ENCODE measurements at regions not wholly inside any gene's neighbourhood (a gene's known extent, or its start where the extent isn't known, plus 50 kb on each side); places are given as distances from the start of the nearest gene placed in this dataset.

GRCh38 chr7:32289651-32290414 is 200.3 kb downstream of the LSM5 start:
- Histone ChIP-seq H3K36me3 (no peaks in the 10 kb centered on the region), H3K9me3 (no peaks in the 10 kb centered on the region), H3K4me1 (no peaks in the 10 kb centered on the region), H3K27ac (no peak overlapping the region), H3K4me3 (no peak overlapping the region), H3K27me3 (no peaks in the 10 kb centered on the region)
- no peak for DNase-seq (ENCODE audit: low spot score in 2 of 2)
- TF ChIP-seq POLR2A (IDR thresholded peaks at IDR 0.05) (no peak), CTCF (IDR thresholded peaks at IDR 0.05) (no peak), POLR2AphosphoS5 (IDR thresholded peaks at IDR 0.05) (no peak), EP300 (IDR thresholded peaks at IDR 0.05) (no peak)
- 69% methylated on average over 2 of the region's 5 CpGs for WGBS

- TF ChIP-seq POLR2A (IDR thresholded peaks at IDR 0.05) (no peak), POLR2AphosphoS5 (IDR thresholded peaks at IDR 0.05) (no peak)
- H3K4me3 ChIP-seq = no peak overlapping the region
- H3K36me3 ChIP-seq = no peaks in the 10 kb centered on the region
- no peaks in the 10 kb centered on the region for H3K27me3 ChIP-seq
- no peaks in the 10 kb centered on the region for H3K4me1 ChIP-seq
- H3K27ac ChIP-seq = no peak overlapping the region
- no peak for DNase-seq (ENCODE audit: low spot score in 2 of 2)
- no peaks in the 10 kb centered on the region for H3K9me3 ChIP-seq
- WGBS = 56% methylated on average over 2 of the region's 2 CpGs
Observed at GRCh38 chr7:32285698-32286097, 204.5 kb downstream of the LSM5 start.

- 48% methylated on average over 6 of the region's 6 CpGs for WGBS
- H3K9me3 ChIP-seq = no peaks in the 10 kb centered on the region
- H3K4me1 ChIP-seq = no peaks in the 10 kb centered on the region
- DNase-seq (ENCODE audit: low spot score in 2 of 2) = no peak
- no peak overlapping the region for H3K4me3 ChIP-seq
- no peaks in the 10 kb centered on the region for H3K36me3 ChIP-seq
- TF ChIP-seq EP300 (IDR thresholded peaks at IDR 0.05) (no peak), POLR2A (IDR thresholded peaks at IDR 0.05) (no peak), POLR2AphosphoS5 (IDR thresholded peaks at IDR 0.05) (no peak)
- H3K27me3 ChIP-seq = no peaks in the 10 kb centered on the region
- H3K27ac ChIP-seq = no peak overlapping the region
Observed at GRCh38 chr7:32283546-32283945, 206.6 kb downstream of the LSM5 start.

GRCh38 chr7:32279500-32279899 is 209.3 kb upstream of the PDE1C start:
- Histone ChIP-seq H3K27ac (no peak overlapping the region), H3K4me1 (no peaks in the 10 kb centered on the region), H3K4me3 (no peak overlapping the region), H3K36me3 (no peaks in the 10 kb centered on the region), H3K9me3 (no peaks in the 10 kb centered on the region), H3K27me3 (no peaks in the 10 kb centered on the region)
- 72% methylated on average over 1 of the region's 1 CpG for WGBS
- TF ChIP-seq POLR2AphosphoS5 (IDR thresholded peaks at IDR 0.05) (no peak), POLR2A (IDR thresholded peaks at IDR 0.05) (no peak), EP300 (IDR thresholded peaks at IDR 0.05) (no peak), CTCF (IDR thresholded peaks at IDR 0.05) (no peak)
- DNase-seq (ENCODE audit: low spot score in 2 of 2) = no peak

- Histone ChIP-seq H3K36me3 (no peaks in the 10 kb centered on the region), H3K27ac (no peak overlapping the region), H3K4me1 (no peaks in the 10 kb centered on the region), H3K9me3 (no peaks in the 10 kb centered on the region), H3K27me3 (no peaks in the 10 kb centered on the region), H3K4me3 (no peak overlapping the region)
- TF ChIP-seq EP300 (IDR thresholded peaks at IDR 0.05) (no peak), POLR2AphosphoS5 (IDR thresholded peaks at IDR 0.05) (no peak), CTCF (IDR thresholded peaks at IDR 0.05) (no peak), POLR2A (IDR thresholded peaks at IDR 0.05) (no peak)
- DNase-seq (ENCODE audit: low spot score in 2 of 2) = no peak
- 45% methylated on average over 3 of the region's 3 CpGs for WGBS
Observed at GRCh38 chr7:32275216-32276009, 205.2 kb upstream of the PDE1C start.

- no peak for DNase-seq (ENCODE audit: low spot score in 2 of 2)
- H3K36me3 ChIP-seq = no peaks in the 10 kb centered on the region
- TF ChIP-seq POLR2AphosphoS5 (IDR thresholded peaks at IDR 0.05) (no peak), EP300 (IDR thresholded peaks at IDR 0.05) (no peak), POLR2A (IDR thresholded peaks at IDR 0.05) (no peak)
- H3K27me3 ChIP-seq = no peaks in the 10 kb centered on the region
- H3K4me3 ChIP-seq = no peak overlapping the region
- no peak overlapping the region for H3K27ac ChIP-seq
- WGBS = 87% methylated on average over 1 of the region's 1 CpG
- no peaks in the 10 kb centered on the region for H3K9me3 ChIP-seq
- H3K4me1 ChIP-seq = no peaks in the 10 kb centered on the region
Observed at GRCh38 chr7:32273297-32273696, 203.1 kb upstream of the PDE1C start.

Data from suprapubic skin (tissue), 4 donors.